ENCODE measurements at regions not wholly inside any gene's neighbourhood (a gene's known extent, or its start where the extent isn't known, plus 50 kb on each side); places are given as distances from the start of the nearest gene placed in this dataset.

GRCh38 chr3:31142543-31142942 lies 248.1 kb upstream of the GADL1 start:
- DNase-seq (ENCODE audit: low spot score) = no peak

- no peak for DNase-seq (ENCODE audit: low spot score)
These were observed 250.6 kb upstream of the GADL1 start for GRCh38 chr3:31145062-31145461.

- no peak for DNase-seq (ENCODE audit: low spot score)
These were observed 253.1 kb upstream of the GADL1 start for GRCh38 chr3:31147550-31147949.

DNA sequence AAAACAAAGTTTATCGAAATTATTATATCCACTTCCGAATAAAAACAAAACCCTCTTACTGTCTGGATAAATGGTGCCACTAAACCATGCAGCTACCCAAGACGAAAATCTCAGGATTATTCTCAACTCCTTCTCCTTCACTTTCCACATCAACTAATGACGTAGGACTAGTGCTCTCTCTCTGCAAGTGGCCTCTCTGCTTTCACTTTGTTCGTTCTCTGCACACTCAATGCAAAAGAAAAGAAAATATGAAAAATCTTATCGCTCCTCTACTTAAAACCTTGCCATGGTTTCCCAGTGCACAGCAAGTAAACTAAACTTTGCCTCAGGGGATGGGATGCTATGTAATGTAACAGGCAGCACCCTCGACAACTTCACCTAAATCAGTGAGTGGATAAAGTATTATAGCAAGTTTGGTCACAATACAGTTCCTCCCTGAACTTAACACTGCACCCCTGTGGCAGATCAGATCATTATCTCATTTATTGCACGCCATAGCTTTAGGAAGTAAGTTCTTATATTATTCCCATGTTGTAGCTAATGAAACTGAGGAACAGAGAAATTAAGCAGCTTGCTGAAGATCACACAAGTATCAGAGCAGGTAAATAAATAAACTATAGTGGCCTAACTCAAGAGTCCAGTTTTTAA lies 262.7 kb upstream of the GADL1 start:
- no peak for DNase-seq (ENCODE audit: low spot score)

DNA sequence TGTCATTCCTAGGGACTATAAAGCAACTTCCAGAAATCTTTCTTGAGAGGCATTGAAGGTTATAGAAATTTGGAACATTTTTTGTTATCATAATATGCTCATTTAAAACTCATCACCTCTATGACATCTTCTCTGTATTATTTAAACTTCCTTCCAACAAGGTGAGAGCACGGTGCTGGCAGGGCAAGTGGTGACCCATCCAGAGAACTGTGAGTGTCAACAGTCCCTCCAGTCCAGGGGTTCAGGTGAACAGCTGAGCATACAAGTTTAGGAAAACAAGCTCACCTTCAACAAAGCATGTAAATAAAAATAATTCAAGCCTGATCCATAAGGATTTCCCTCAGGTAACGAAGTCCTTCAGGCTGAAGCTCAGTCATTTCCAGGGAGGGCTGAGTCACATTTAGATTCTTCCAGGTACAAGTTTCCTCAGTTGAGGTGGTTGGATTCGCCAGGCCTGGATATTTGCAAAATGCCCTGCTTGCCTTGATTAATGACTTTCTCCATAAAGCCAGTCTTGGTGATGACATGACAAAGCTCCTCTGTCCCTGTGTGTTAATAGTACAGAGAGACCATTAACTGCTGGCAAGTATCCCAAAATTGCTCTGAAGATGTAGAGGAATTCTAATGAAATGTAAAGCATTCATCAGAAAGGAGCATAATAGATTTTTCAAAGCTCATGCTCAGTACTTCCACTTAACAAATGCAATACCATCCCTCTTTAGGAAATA lies 263.6 kb upstream of the GADL1 start:
- DNase-seq (ENCODE audit: low spot score) = no peak

- no peak for DNase-seq (ENCODE audit: low spot score)
These were observed 265.0 kb upstream of the GADL1 start for GRCh38 chr3:31159331-31160039.

DNA sequence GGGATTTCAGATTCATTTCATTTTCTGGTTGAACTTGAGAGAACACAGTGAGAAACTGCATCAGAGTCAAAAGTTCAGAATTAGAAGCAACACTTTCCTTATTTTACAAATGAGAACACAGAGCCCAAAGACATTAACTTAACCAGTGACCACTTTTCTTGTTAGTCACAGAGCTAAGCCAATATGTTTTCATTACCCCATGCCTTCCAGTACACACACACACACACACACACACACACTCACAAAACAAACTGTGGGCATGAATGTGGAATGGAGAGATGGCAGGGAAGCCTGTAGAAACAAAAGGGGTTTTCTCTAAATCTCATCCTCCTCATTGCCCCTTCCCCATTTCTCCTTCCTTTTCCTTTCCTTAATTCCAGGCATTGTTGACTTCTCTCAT lies 267.4 kb upstream of the GADL1 start:
- no peak for DNase-seq (ENCODE audit: low spot score)

DNA sequence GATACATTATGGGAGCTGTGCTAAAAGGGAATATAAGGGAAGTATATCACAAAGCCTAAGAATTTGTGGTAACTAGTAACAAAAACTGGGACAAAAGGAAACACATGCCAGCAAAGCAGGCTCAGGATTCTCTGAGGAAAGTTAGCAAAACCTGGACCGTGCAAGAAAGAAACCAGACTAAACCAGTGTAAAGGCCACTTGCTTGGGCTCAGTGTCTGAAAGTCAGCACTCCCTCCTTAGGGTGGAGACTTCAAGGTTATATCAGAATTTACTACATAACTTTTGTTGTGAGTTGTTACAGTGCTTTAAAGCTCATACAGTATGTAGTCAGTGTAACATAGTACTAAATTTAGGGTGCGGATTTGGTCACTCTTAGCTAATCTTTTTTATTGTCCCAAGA lies 269.9 kb upstream of the GADL1 start:
- DNase-seq (ENCODE audit: low spot score) = no peak

GRCh38 chr3:31165399-31165860 lies 271.0 kb upstream of the GADL1 start:
- DNase-seq (ENCODE audit: low spot score) = no peak

GRCh38 chr3:31166249-31166885 lies 271.9 kb upstream of the GADL1 start:
- DNase-seq (ENCODE audit: low spot score) = no peak

DNA sequence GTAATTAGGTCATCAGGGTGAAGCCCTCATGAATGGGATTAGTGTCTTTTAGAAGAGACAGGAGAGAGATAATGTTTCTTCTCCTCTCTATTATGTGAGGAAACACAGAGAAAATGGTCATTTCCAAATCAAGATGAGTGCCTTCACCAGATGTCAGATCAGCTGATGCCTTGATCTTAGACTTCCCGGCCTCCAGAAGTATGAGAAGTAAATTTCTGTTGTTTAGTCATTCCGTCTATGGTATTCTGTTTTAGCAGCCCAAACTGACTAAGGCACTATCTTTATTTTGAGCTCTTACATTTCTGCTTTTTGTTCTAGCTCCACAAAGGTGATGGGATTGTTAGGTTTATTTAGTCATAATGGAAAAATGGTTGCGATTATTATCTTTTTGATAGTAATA lies 273.2 kb upstream of the GADL1 start:
- no peak for DNase-seq (ENCODE audit: low spot score)

- no peak for DNase-seq (ENCODE audit: low spot score)
These were observed 276.6 kb upstream of the GADL1 start for GRCh38 chr3:31170932-31171670.

DNA sequence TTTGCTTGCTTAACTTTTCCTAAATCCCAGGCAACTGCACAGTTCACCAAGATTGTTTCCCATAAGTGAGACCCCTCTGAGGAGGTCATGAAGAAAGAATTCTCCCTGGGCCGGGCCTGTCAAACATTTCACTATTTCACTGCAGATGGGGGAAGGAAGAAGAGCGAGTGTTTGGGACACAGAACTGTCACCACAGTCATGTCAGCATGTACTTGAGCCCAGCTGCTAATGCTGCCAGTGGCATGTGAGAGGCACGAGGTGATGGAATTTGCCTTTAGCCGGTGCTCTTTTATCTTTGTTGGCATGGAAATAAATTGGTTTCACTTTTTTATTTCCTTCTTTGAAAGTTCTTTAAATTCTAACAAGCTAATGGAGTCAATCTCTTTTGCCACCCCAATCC lies 277.9 kb upstream of the GADL1 start:
- DNase-seq (ENCODE audit: low spot score) = no peak

GRCh38 chr3:31173118-31173718 lies 278.8 kb upstream of the GADL1 start:
- DNase-seq (ENCODE audit: low spot score) = no peak

DNA sequence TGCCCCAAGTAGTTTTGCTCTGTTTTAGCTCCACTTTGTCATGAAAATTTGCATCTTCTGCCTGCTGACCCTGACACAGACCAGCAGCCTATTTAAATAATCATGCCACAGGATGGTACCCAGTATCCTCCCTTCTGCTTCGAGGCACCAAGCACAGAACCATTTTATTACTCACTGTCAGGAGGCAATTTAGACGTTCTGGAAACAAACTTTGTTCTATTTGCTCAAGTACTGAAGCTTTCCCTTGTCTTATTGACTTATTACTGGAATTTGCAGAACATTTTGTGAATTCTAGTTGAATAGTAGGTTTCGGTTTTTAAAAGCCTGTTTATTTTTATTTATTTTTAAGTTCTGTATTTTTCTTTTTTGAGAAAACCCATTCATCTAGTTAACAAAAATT lies 279.6 kb upstream of the GADL1 start:
- no peak for DNase-seq (ENCODE audit: low spot score)

DNA sequence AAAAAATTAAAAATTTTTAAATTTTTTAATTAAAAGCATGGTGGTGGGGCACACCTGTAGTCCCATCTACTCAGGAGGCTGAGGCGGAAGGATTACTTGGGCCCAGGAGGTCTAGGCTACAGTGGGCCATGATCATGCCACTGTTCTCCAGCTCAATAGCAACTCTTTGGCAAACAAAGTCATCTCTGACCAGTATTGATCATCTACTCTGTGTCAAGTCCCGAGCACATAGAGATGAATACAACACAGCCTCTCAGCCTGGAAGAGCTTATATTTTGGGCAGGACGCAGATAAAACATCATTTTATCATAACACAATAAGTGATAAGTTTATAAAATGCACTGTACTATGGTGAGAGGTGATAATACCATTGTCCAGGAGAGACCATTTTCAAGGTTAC lies 281.6 kb upstream of the GADL1 start:
- no peak for DNase-seq (ENCODE audit: low spot score)

DNA sequence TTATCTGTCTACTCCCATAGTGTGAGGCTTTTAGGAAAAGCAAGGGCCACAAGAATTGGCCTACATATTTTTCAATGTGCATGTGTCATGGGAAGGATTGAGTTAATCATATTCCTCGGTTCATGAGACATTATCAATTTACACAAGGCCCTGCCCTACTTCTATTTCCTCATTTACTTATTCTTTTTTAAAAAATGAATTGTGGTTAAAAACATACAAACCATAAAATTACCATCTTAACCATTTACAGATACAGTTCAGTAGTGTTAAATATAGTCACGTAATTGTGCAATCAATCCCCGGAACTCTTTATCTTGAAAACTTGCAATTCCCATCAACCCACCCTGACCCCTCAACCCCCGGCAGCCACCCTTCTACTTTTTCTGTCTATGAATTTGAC lies 284.0 kb upstream of the GADL1 start:
- no peak for DNase-seq (ENCODE audit: low spot score)

DNA sequence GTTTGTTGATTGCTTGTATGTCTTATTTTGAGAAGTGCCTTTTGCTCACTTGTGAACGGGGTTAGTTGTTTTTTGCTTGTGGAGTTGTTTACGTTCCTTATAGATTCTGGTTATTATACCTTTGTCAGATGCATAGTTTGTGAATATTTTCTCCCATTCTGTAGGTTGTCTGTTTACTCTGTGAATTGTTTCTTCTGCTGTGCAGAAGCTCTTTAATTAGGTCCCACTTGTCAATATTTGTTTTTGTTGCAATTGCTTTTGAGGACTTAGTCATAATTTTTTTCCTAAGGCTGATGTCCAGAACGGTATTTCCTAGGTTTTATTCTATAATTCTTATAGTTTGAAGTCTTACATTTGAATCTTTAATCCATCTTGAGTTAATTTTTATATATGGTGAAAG lies 285.3 kb upstream of the GADL1 start:
- no peak for DNase-seq (ENCODE audit: low spot score)

DNA sequence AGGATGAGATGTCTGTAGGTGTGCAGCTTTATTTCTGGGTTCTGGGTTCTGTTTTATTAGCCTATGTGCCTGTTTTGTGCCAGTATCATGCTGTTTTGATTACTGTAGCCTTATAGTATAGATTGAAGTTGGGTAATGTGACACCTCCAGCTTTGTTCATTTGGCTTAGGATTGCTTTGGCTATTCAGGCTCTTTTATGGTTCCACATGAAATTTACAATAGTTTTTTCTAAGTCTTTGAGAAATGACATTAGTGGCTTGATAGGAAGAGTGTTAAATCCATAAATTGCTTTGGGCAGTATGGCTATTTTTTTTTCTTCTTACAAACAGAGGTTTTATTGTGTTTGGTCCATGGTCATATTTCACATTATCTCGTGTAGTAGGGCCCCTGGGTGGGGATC lies 285.8 kb upstream of the GADL1 start:
- DNase-seq (ENCODE audit: low spot score) = no peak

DNA sequence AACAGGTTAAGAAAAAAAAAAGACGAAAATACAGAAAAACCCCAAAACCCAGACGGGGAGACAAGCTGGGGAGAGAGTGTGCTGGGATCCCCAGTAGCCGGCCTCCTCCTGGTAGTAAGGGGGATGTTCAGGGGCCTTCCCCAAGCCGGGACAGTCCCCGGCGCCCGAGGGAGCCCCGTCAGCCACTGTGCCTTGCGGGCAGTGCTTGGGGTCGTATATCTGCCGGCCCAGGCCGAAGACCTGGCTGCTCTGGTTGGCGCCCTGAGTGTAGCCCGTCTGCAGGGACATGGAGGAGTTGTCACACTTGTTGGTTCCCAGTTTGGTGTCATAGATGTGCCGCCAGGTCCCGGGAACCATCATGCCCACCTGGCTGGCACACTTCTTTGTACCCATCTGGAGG lies 287.2 kb upstream of the GADL1 start:
- no peak for DNase-seq (ENCODE audit: low spot score)

DNA sequence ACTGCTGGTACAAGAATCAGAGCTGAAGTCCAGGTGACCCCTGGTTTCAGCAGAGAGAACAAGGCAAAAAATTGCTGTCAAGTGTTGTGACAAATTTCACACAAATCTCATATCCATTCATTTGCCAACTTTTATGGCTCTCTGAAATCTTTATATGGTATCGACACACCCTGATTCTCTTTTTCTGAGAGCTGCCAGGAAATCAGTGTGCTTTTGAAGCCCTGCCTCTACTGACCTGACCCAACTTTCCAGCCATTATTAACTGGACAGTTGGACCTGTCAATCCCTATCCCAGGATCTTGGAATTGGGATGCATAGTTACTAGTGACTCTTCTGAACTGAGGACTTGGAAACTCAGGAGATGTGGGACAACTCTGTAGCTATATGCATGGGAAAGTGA lies 288.2 kb upstream of the GADL1 start:
- no peak for DNase-seq (ENCODE audit: low spot score)

All from HT-29 (cell line).